ENCODE measurements at regions not wholly inside any gene's neighbourhood (a gene's known extent, or its start where the extent isn't known, plus 50 kb on each side); places are given as distances from the start of the nearest gene placed in this dataset.

- ATAC-seq (ENCODE audit: low read depth) (no peak), DNase-seq (no peak)
- Histone ChIP-seq H4K20me1 (ENCODE audit: control insufficient read depth, insufficient read depth, low read length, poor library complexity, severe bottlenecking) (no peaks in the 10 kb centered on the region), H3K79me2 (ENCODE audit: control insufficient read depth, insufficient read depth, low read length) (no peaks in the 10 kb centered on the region), H3K9me3 (ENCODE audit: control extremely low read depth in 1 of 3, control insufficient read depth in 2 of 3, insufficient read depth in 1 of 3, low read length in 2 of 3) (no peaks in the 10 kb centered on the region), H3K27ac (ENCODE audit: low read length in 2 of 2) (no peak overlapping the region), H3K27me3 (replicated peaks in 1 of 4; ENCODE audit: control extremely low read depth in 1 of 4, control insufficient read depth in 3 of 4, insufficient read depth in 4 of 4, low read length in 3 of 4) (no peaks in the 10 kb centered on the region), H2AFZ (ENCODE audit: insufficient read depth, low read depth, low read length, poor library complexity, severe bottlenecking) (no peak overlapping the region), H3K4me1 (ENCODE audit: control insufficient read depth in 2 of 2, insufficient read depth in 2 of 2, low read length in 2 of 2) (no peaks in the 10 kb centered on the region), H3K4me3 (ENCODE audit: control extremely low read depth in 1 of 5, extremely low read depth in 1 of 5, insufficient read depth in 1 of 5, low read depth in 2 of 5, low read length in 4 of 5) (no peak overlapping the region), H3K9ac (ENCODE audit: low read length) (no peak overlapping the region), H3K4me2 (replicated peaks; ENCODE audit: low read depth, low read length, poor library complexity, severe bottlenecking) (no peak overlapping the region), H3K36me3 (replicated peaks in 1 of 2; ENCODE audit: control extremely low read depth in 1 of 2, control insufficient read depth in 1 of 2, extremely low read depth in 1 of 2, insufficient read depth in 2 of 2, low read length in 1 of 2) (no peaks in the 10 kb centered on the region)
- ChIA-PET POLR2A (no interaction called here), CTCF (no interaction called here)
- H3K27me3 Mint-ChIP-seq = no peaks in the 10 kb centered on the region
- H3K9me3 Mint-ChIP-seq (ENCODE audit: insufficient read depth) = no peaks in the 10 kb centered on the region
- WGBS (ENCODE audit: insufficient coverage) = 75% methylated on average over 1 of the region's 1 CpG
- no peaks in the 10 kb centered on the region for H3K4me1 Mint-ChIP-seq
- no peak overlapping the region for H3K4me3 Mint-ChIP-seq
- TF ChIP-seq EZH2 (IDR thresholded peaks at IDR 0.05; ENCODE audit: borderline replicate concordance, insufficient read depth, low read depth, low read length, poor library complexity, severe bottlenecking) = no peak
- TF ChIP-seq CTCF (IDR thresholded peaks at IDR 0.05) = no peak
- no peak overlapping the region for H3K27ac Mint-ChIP-seq
- intact Hi-C loops (cut with micrococcal nuclease) = no loop called here
Measured at GRCh38 chr11:22479208-22479607, 141.0 kb downstream of the SLC17A6 start.

- no peaks in the 10 kb centered on the region for H3K4me1 Mint-ChIP-seq
- Histone ChIP-seq H3K4me1 (ENCODE audit: control insufficient read depth in 2 of 2, insufficient read depth in 2 of 2, low read length in 2 of 2) (no peaks in the 10 kb centered on the region), H4K20me1 (ENCODE audit: control insufficient read depth, insufficient read depth, low read length, poor library complexity, severe bottlenecking) (no peaks in the 10 kb centered on the region), H3K9me3 (ENCODE audit: control extremely low read depth in 1 of 3, control insufficient read depth in 2 of 3, insufficient read depth in 1 of 3, low read length in 2 of 3) (no peaks in the 10 kb centered on the region), H2AFZ (ENCODE audit: insufficient read depth, low read depth, low read length, poor library complexity, severe bottlenecking) (no peak overlapping the region), H3K79me2 (ENCODE audit: control insufficient read depth, insufficient read depth, low read length) (no peaks in the 10 kb centered on the region), H3K36me3 (replicated peaks in 1 of 2; ENCODE audit: control extremely low read depth in 1 of 2, control insufficient read depth in 1 of 2, extremely low read depth in 1 of 2, insufficient read depth in 2 of 2, low read length in 1 of 2) (no peaks in the 10 kb centered on the region), H3K4me2 (replicated peaks; ENCODE audit: low read depth, low read length, poor library complexity, severe bottlenecking) (no peak overlapping the region), H3K27ac (ENCODE audit: low read length in 2 of 2) (no peak overlapping the region), H3K4me3 (ENCODE audit: control extremely low read depth in 1 of 5, extremely low read depth in 1 of 5, insufficient read depth in 1 of 5, low read depth in 2 of 5, low read length in 4 of 5) (no peak overlapping the region), H3K27me3 (replicated peaks in 1 of 4; ENCODE audit: control extremely low read depth in 1 of 4, control insufficient read depth in 3 of 4, insufficient read depth in 4 of 4, low read length in 3 of 4) (no peaks in the 10 kb centered on the region), H3K9ac (ENCODE audit: low read length) (no peak overlapping the region)
- TF ChIP-seq EZH2 (IDR thresholded peaks at IDR 0.05; ENCODE audit: borderline replicate concordance, insufficient read depth, low read depth, low read length, poor library complexity, severe bottlenecking) (no peak), CTCF (IDR thresholded peaks at IDR 0.05) (no peak)
- H3K27ac Mint-ChIP-seq = no peak overlapping the region
- CTCF ChIA-PET = no interaction called here
- DNase-seq (no peak), ATAC-seq (ENCODE audit: low read depth) (no peak)
- no peak overlapping the region for H3K4me3 Mint-ChIP-seq
- no peaks in the 10 kb centered on the region for H3K9me3 Mint-ChIP-seq (ENCODE audit: insufficient read depth)
- POLR2A ChIA-PET = no interaction called here
- H3K27me3 Mint-ChIP-seq = no peaks in the 10 kb centered on the region
- intact Hi-C loops (cut with micrococcal nuclease) = no loop called here
- no CpG with 5 or more reads among the region's 1 CpG for WGBS (ENCODE audit: insufficient coverage)
Measured at GRCh38 chr11:22478169-22478568, 140.0 kb downstream of the SLC17A6 start.

Measured in B cell (primary cell).